Activated T-cell treated with anti-CD3 and anti-CD28 coated beads, Interleukin-2, amount 50 U/mL, for 24 hours (primary cell): ENCODE measurements at regions not wholly inside any gene's neighbourhood (a gene's known extent, or its start where the extent isn't known, plus 50 kb on each side); places are given as distances from the start of the nearest gene placed in this dataset.
"Not testable (repeated sequence)": the region's sequence is repeated elsewhere in the genome, so short reads cannot be mapped to it uniquely, and the experiment has no call there.

Source experiments
- DNase-seq: peaks from one replicate; pipeline ENCODE4 v3.0.0-alpha.2; 2020
- H3K27ac Mint-ChIP-seq: 2 replicates; pipeline ENCODE4 v1.8.0; 2020; ENCODE audit warnings: mild to moderate bottlenecking, mixed read lengths
- H3K27me3 Mint-ChIP-seq: 2 replicates; pipeline ENCODE4 v1.8.0; 2020; ENCODE audit warnings: mixed read lengths
- H3K36me3 Mint-ChIP-seq: 2 replicates; pipeline ENCODE4 v1.8.0; 2020; ENCODE audit warnings: low read depth, mixed read lengths
- H3K4me1 Mint-ChIP-seq: 2 replicates; pipeline ENCODE4 v1.8.0; 2020; ENCODE audit warnings: low read depth, mixed read lengths
- H3K4me3 Mint-ChIP-seq: 2 replicates; pipeline ENCODE4 v1.8.0; 2020; ENCODE audit warnings: mild to moderate bottlenecking, moderate library complexity, mixed read lengths
- H3K9me3 Mint-ChIP-seq: 2 replicates; pipeline ENCODE4 v1.8.0; 2020; ENCODE audit warnings: mixed read lengths

DNA sequence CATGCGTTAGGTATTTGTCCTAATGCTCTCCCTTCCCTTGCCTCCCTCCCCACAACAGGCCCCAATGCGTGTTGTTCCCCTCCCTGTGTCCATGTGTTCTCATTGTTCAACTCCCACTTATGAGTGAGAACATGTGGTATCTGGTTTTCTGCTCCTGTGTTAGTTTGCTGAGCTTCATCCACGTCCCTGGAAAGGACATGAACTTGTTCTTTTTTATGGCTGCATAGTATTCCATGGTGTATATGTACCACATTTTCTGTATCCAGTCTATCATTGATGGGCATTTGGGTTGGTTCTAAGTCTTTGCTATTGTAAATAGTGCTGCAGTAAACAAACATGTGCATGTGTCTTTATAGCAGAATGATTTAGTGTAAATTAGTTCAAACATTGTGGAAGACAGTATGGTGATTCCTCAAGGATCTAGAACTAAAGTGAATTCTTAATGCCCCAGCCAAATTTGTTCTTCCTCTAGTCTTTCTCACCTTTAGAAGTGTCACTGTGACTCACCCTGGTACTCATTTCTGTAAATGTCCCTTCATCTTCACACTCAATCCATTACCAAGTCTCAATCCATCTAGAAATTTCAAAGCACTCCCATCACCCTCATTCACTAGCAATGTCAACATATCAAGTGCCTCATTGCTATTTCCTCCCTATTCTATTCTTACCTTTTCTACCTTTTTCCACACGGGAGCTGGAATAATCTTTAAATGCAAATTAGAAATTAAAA is 123.9 kb downstream of the MREG start:
- not testable (repeated sequence) for H3K9me3 Mint-ChIP-seq, H3K36me3 Mint-ChIP-seq, H3K4me1 Mint-ChIP-seq, H3K27ac Mint-ChIP-seq, H3K4me3 Mint-ChIP-seq, DNase-seq
- H3K27me3 Mint-ChIP-seq, result peaks cover 17% of the 10 kb centered on the region

- Mint-ChIP-seq H3K4me3 (no peak overlapping the region), H3K4me1 (peaks cover 6% of the 10 kb centered on the region), H3K9me3 (no peaks in the 10 kb centered on the region), H3K36me3 (no peaks in the 10 kb centered on the region), H3K27me3 (peaks cover 17% of the 10 kb centered on the region), H3K27ac (no peak overlapping the region)
- no peak for DNase-seq
Measured at GRCh38 chr2:215888680-215889079, 124.7 kb downstream of the MREG start.

- Mint-ChIP-seq H3K4me1 (peaks cover 6% of the 10 kb centered on the region), H3K27ac (no peak overlapping the region), H3K9me3 (no peaks in the 10 kb centered on the region), H3K27me3 (peaks cover 14% of the 10 kb centered on the region), H3K4me3 (no peak overlapping the region), H3K36me3 (no peaks in the 10 kb centered on the region)
- DNase-seq, result no peak
Measured at GRCh38 chr2:215887303-215887702, 126.0 kb downstream of the MREG start.

GRCh38 chr2:215886022-215886421 is 127.3 kb downstream of the MREG start:
- no peaks in the 10 kb centered on the region for H3K9me3 Mint-ChIP-seq

DNA sequence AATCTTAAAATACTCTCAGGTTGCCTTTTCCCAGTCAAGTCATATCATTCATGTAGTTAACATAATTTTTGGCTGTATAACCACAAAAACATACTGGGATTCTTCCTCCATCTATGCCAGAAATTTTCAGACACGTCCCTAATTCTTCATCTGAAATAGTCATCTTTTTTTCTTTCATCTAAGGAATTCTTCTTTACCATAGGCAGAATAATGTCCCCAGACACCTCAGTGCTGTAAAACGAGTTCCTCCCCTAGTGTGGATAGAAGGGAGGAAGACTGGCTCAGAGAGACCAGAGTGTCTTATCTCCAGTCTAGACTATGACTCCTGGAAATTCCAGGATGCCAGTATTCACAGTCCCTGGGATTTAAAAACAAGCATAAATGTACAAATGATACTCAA is 127.8 kb downstream of the MREG start:
- Mint-ChIP-seq H3K4me1 (peaks cover 6% of the 10 kb centered on the region), H3K36me3 (no peaks in the 10 kb centered on the region), H3K4me3 (no peak overlapping the region), H3K9me3 (no peaks in the 10 kb centered on the region), H3K27ac (no peak overlapping the region), H3K27me3 (peaks cover 9% of the 10 kb centered on the region)
- DNase-seq, result no peak

More at GRCh38 chr2:215886022-215886421, 127.3 kb downstream of the MREG start:
- H3K27ac Mint-ChIP-seq, result no peak overlapping the region
- H3K36me3 Mint-ChIP-seq, result no peaks in the 10 kb centered on the region
- H3K4me1 Mint-ChIP-seq, result peaks cover 6% of the 10 kb centered on the region
- H3K27me3 Mint-ChIP-seq, result peaks cover 10% of the 10 kb centered on the region
- no peak for DNase-seq
- H3K4me3 Mint-ChIP-seq, result no peak overlapping the region

DNA sequence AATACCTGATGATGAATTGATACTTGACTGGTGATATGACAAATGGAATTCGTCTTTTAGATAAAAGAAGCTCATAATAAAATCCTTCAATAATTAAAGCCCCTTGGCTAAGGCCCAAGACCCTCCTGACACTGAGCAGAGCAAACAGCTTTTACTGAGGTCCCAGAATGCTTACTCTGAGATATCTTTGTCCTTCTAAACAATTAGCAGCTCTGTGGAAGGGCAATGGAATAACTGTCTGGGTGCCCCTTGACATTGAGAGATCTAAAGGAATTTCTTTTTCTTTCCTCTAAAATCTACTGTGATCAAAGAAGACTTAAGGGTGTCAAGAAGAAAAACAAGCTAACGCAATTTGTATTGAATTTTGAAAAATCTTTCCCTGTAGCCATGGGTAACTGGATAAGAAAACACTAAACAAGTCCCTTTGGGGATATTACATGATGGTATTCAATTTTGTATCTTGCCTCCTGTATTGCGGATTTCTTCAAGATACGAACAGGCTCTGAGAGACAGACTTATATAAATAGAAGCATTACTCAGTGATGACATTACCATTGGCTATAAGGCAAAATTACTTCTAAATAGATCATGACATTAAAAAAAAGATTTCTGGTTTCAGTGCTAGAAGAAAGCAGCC is 128.8 kb downstream of the MREG start:
- DNase-seq, result no peak
- Mint-ChIP-seq H3K36me3 (no peaks in the 10 kb centered on the region), H3K4me1 (peaks cover 4% of the 10 kb centered on the region), H3K27me3 (peaks cover 4% of the 10 kb centered on the region), H3K9me3 (no peaks in the 10 kb centered on the region), H3K27ac (no peak overlapping the region), H3K4me3 (no peak overlapping the region)

DNA sequence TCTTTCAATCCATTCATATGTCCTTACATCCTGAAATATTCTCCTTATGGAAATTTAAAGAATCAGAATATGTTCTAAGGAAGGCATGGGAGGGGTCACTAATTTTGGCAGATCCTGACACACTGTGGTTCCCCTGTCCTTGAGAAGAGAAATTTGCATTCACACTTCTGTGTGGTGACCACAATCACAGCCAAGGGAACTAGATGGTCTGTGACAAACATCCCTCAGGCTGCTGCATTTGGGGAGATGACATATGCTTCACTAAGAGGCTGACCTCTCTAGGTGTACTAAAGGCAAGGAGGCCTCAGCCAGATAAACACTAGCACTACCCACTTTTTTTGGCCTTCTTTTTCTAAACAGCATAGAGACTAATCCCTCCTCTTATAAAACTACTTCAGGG is 129.6 kb downstream of the MREG start:
- DNase-seq, result no peak
- no peaks in the 10 kb centered on the region for H3K4me1 Mint-ChIP-seq
- H3K9me3 Mint-ChIP-seq, result no peaks in the 10 kb centered on the region
- no peaks in the 10 kb centered on the region for H3K36me3 Mint-ChIP-seq
- H3K4me3 Mint-ChIP-seq, result no peak overlapping the region
- no peak overlapping the region for H3K27ac Mint-ChIP-seq
- H3K27me3 Mint-ChIP-seq, result peaks cover 6% of the 10 kb centered on the region

DNA sequence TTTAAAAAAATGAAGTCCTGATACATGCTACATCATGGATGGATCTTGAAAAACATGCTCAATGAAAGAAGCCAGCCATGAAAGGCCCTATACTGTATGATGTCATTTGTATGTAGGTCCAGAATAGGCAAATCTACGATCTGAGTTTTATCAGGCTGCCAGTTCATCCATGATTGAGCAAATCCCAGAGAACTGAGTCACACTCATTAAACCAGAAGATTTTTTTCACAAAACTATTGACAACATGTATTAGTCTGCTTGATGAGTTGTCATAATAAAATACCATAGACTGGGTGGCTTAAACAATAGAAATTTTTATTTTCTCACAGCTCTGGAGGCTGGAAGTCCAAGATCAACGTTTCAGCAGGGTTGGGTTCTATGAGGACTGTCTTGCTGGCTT is 130.7 kb downstream of the MREG start:
- no peak overlapping the region for H3K27ac Mint-ChIP-seq
- no peak for DNase-seq
- no peaks in the 10 kb centered on the region for H3K4me1 Mint-ChIP-seq
- no peaks in the 10 kb centered on the region for H3K9me3 Mint-ChIP-seq
- no peaks in the 10 kb centered on the region for H3K36me3 Mint-ChIP-seq
- H3K4me3 Mint-ChIP-seq, result no peak overlapping the region
- H3K27me3 Mint-ChIP-seq, result peaks cover 10% of the 10 kb centered on the region

GRCh38 chr2:215881582-215881981 is 131.8 kb downstream of the MREG start:
- Mint-ChIP-seq H3K27me3 (peaks cover 14% of the 10 kb centered on the region), H3K4me1 (no peaks in the 10 kb centered on the region), H3K27ac (no peak overlapping the region), H3K9me3 (no peaks in the 10 kb centered on the region), H3K4me3 (no peak overlapping the region), H3K36me3 (no peaks in the 10 kb centered on the region)
- no peak for DNase-seq

DNA sequence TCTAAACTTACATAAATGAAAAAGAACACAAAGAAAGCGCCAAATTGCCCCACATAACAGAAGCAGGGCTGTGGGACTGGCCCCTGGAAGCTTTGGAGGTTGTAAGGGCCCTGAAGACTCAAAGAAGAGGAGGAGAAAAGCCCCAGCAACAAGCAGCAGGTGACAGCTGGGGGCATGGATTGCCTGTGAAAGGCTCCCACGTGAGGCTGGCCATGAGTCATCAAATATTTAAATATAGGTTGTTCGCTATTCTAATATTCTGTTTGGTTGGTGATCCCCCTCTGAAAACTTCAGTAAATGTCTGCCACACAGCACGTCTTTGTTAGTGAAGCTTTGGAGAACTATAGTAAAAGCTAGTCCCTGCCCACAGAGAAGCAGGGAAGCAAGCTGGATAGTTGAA is 132.4 kb downstream of the MREG start:
- H3K36me3 Mint-ChIP-seq, result no peaks in the 10 kb centered on the region
- DNase-seq, result no peak
- H3K27ac Mint-ChIP-seq, result no peak overlapping the region
- no peaks in the 10 kb centered on the region for H3K9me3 Mint-ChIP-seq
- peaks cover 14% of the 10 kb centered on the region for H3K27me3 Mint-ChIP-seq
- no peaks in the 10 kb centered on the region for H3K4me1 Mint-ChIP-seq
- H3K4me3 Mint-ChIP-seq, result no peak overlapping the region

DNA sequence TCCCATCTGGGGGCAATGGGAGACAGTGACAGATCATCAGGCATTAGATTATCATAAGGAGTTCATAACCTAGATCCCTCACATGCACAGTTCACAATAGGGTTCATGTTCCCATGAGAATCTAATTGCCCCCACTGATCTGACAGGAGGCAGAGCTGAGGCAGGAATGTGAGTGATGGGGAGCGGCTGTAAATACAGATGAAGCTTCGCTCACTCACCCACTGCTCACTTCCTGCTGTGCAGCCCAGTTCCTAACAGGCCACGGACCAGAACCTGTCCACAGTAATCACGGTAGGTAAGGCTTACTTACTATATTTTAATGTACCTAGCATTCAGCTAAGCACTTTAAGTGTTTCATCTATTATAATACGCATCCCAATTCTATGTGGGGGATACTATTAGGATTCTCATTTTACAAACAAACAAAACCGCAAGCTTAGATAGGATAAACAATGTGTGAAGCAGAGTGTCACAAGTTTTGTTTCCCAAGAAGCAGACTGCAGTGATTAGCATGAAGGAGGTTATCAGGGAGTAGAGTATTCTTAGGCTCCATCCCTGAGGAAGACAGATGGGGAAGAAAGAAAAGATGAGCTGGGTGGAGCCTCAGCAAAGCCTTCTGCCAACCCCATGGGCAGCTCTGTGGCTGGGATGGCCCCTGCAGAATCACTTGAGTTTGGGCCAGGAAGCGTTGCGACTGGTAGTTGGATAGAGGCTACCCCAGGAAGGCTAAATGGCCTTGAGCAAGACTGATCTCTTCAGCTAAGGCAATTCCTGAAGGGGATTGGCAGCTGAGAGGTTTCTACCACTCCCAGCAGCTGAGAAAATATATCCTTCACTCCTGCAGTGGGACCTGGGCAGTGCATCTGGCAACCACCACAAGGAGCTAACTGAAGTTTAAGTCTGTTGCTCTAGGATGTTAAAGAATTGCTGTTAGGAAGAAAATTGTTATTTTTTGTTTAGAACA is 133.1 kb downstream of the MREG start:
- H3K27me3 Mint-ChIP-seq, result peaks cover 14% of the 10 kb centered on the region
- no peak overlapping the region for H3K4me3 Mint-ChIP-seq
- H3K9me3 Mint-ChIP-seq, result no peaks in the 10 kb centered on the region
- no peaks in the 10 kb centered on the region for H3K36me3 Mint-ChIP-seq
- no peak for DNase-seq
- no peak overlapping the region for H3K27ac Mint-ChIP-seq
- H3K4me1 Mint-ChIP-seq, result no peaks in the 10 kb centered on the region

GRCh38 chr2:215879331-215879730 is 134.0 kb downstream of the MREG start:
- Mint-ChIP-seq H3K4me1 (no peaks in the 10 kb centered on the region), H3K27me3 (peaks cover 19% of the 10 kb centered on the region), H3K36me3 (no peaks in the 10 kb centered on the region), H3K4me3 (no peak overlapping the region), H3K27ac (no peak overlapping the region), H3K9me3 (no peaks in the 10 kb centered on the region)
- no peak for DNase-seq

GRCh38 chr2:215878476-215879063 is 134.8 kb downstream of the MREG start:
- DNase-seq, result no peak
- H3K9me3 Mint-ChIP-seq, result no peaks in the 10 kb centered on the region
- no peak overlapping the region for H3K27ac Mint-ChIP-seq
- no peak overlapping the region for H3K4me3 Mint-ChIP-seq
- H3K27me3 Mint-ChIP-seq, result peaks cover 19% of the 10 kb centered on the region
- H3K4me1 Mint-ChIP-seq, result no peaks in the 10 kb centered on the region
- no peaks in the 10 kb centered on the region for H3K36me3 Mint-ChIP-seq

DNA sequence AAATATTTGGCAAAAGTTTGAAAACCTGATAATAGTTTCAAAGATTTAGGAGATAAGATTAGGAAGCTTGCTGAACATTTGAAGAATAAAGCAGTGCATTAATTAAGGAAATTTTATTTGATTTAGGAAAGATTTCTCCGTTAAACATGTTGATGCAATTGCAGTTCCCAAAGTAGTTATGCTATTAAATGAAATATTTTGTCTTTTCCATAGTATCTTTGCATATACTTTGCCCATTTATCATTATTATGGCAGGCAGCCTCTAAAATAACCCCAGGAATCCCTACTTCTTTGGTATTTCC is 136.5 kb downstream of the MREG start:
- Mint-ChIP-seq H3K9me3 (no peaks in the 10 kb centered on the region), H3K4me1 (no peaks in the 10 kb centered on the region), H3K4me3 (no peak overlapping the region), H3K27me3 (peaks cover 25% of the 10 kb centered on the region), H3K27ac (no peak overlapping the region), H3K36me3 (no peaks in the 10 kb centered on the region)
- DNase-seq, result no peak
